Peyer's patch (tissue), 4 donors: ENCODE measurements at regions not wholly inside any gene's neighbourhood (a gene's known extent, or its start where the extent isn't known, plus 50 kb on each side); places are given as distances from the start of the nearest gene placed in this dataset.
"Not testable (repeated sequence)": the region's sequence is repeated elsewhere in the genome, so short reads cannot be mapped to it uniquely, and the experiment has no call there.

Experiments used
- CTCF ChIP-seq, 6 experiments: fragments of 450-650 bp in 4 of 6; fragments of 200-600 bp in 2 of 6; sonication (generic) in 1 of 6; IDR thresholded peaks; one replicate each; pipeline ENCODE4 v1.5.1; 2017 to 2019; ENCODE audit warnings: antibody characterized with exemption in 6 of 6, mild to moderate bottlenecking in 3 of 6, moderate library complexity in 1 of 6
- POLR2A ChIP-seq, 2 donors: fragments of 450-650 bp; IDR thresholded peaks; one replicate each; pipeline ENCODE4 v1.5.1; 2017; ENCODE audit warnings: antibody characterized with exemption in 2 of 2, mild to moderate bottlenecking in 2 of 2, moderate library complexity in 2 of 2

- TF ChIP-seq CTCF, POLR2A (IDR thresholded peaks at IDR 0.05): not testable (repeated sequence)
Measured at GRCh38 chr7:76867364-76867889, 164.7 kb downstream of the SPDYE17 start.
